Vagina (tissue), 2 donors: ENCODE measurements at regions not wholly inside any gene's neighbourhood (a gene's known extent, or its start where the extent isn't known, plus 50 kb on each side); places are given as distances from the start of the nearest gene placed in this dataset.
"Not testable (repeated sequence)": the region's sequence is repeated elsewhere in the genome, so short reads cannot be mapped to it uniquely, and the experiment has no call there.

Experiments
- CTCF ChIP-seq, 3 experiments: fragments of 450-650 bp in 2 of 3; fragments of 200-600 bp in 1 of 3; sonication (generic) in 1 of 3; IDR thresholded peaks; one replicate each; pipeline ENCODE4 v1.5.1; 2017 to 2019; ENCODE audit warnings: antibody characterized with exemption in 3 of 3, mild to moderate bottlenecking in 2 of 3, moderate library complexity in 2 of 3
- POLR2A ChIP-seq, 2 donors: fragments of 450-650 bp; IDR thresholded peaks; one replicate each; pipeline ENCODE4 v1.6.1; 2017; ENCODE audit warnings: antibody characterized with exemption in 2 of 2, mild to moderate bottlenecking in 2 of 2, moderate library complexity in 2 of 2
- POLR2AphosphoS5 ChIP-seq, 2 donors: sonication (generic); formaldehyde crosslinking; IDR thresholded peaks; one replicate each; pipeline ENCODE4 v1.9.0; 2017; ENCODE audit warnings: antibody characterized with exemption in 2 of 2, mild to moderate bottlenecking in 2 of 2, low read depth in 1 of 2; ENCODE audit not compliant: insufficient read depth in 1 of 2

- TF ChIP-seq POLR2A (IDR thresholded peaks at IDR 0.05); CTCF (IDR thresholded peaks at IDR 0.05); POLR2AphosphoS5 (IDR thresholded peaks at IDR 0.05; ENCODE audit: insufficient read depth in 1 of 2, low read depth in 1 of 2): not testable (repeated sequence)
Measured at GRCh38 chr16:29200135-29200601, 206.3 kb downstream of the NPIPB11 start.
